ENCODE measurements at regions not wholly inside any gene's neighbourhood (a gene's known extent, or its start where the extent isn't known, plus 50 kb on each side); places are given as distances from the start of the nearest gene placed in this dataset.

- TF ChIP-seq, protein P1, sequence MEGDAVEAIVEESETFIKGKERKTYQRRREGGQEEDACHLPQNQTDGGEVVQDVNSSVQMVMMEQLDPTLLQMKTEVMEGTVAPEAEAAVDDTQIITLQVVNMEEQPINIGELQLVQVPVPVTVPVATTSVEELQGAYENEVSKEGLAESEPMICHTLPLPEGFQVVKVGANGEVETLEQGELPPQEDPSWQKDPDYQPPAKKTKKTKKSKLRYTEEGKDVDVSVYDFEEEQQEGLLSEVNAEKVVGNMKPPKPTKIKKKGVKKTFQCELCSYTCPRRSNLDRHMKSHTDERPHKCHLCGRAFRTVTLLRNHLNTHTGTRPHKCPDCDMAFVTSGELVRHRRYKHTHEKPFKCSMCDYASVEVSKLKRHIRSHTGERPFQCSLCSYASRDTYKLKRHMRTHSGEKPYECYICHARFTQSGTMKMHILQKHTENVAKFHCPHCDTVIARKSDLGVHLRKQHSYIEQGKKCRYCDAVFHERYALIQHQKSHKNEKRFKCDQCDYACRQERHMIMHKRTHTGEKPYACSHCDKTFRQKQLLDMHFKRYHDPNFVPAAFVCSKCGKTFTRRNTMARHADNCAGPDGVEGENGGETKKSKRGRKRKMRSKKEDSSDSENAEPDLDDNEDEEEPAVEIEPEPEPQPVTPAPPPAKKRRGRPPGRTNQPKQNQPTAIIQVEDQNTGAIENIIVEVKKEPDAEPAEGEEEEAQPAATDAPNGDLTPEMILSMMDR (IDR thresholded peaks at IDR 0.05): no peak
- Histone ChIP-seq H3K27ac (no peak overlapping the region), H3K79me2 (no peaks in the 10 kb centered on the region), H3K9me3 (ENCODE audit: control insufficient read depth, low read length) (no peaks in the 10 kb centered on the region), H2AFZ (no peak overlapping the region), H3K4me3 (ENCODE audit: low read depth, low read length) (no peak overlapping the region), H3K36me3 (ENCODE audit: control insufficient read depth, insufficient read depth, low read length) (no peaks in the 10 kb centered on the region), H3K27me3 (ENCODE audit: control insufficient read depth, insufficient read depth, low read length) (no peaks in the 10 kb centered on the region), H3K4me2 (ENCODE audit: low read length) (no peak overlapping the region), H3K9ac (no peak overlapping the region), H3K4me1 (no peaks in the 10 kb centered on the region)
Observed at GRCh38 chr2:22213237-22213636, 1089.5 kb downstream of the TDRD15 start.

GRCh38 chr2:22215517-22215916 is 1091.7 kb downstream of the TDRD15 start:
- H3K9ac ChIP-seq: no peak overlapping the region

GRCh38 chr2:22217881-22218280 is 1094.1 kb downstream of the TDRD15 start:
- Histone ChIP-seq H3K4me2 (ENCODE audit: low read length) (no peak overlapping the region), H3K4me3 (ENCODE audit: low read depth, low read length) (no peak overlapping the region), H3K36me3 (ENCODE audit: control insufficient read depth, insufficient read depth, low read length) (no peaks in the 10 kb centered on the region), H3K79me2 (no peaks in the 10 kb centered on the region), H3K4me1 (no peaks in the 10 kb centered on the region), H3K9ac (no peak overlapping the region), H3K9me3 (ENCODE audit: control insufficient read depth, low read length) (no peaks in the 10 kb centered on the region), H3K27me3 (ENCODE audit: control insufficient read depth, insufficient read depth, low read length) (no peaks in the 10 kb centered on the region), H2AFZ (no peak overlapping the region), H3K27ac (no peak overlapping the region)
- TF ChIP-seq, protein P1 (IDR thresholded peaks at IDR 0.05): no peak

More at GRCh38 chr2:22215517-22215916, 1091.7 kb downstream of the TDRD15 start:
- H3K9me3 ChIP-seq (ENCODE audit: control insufficient read depth, low read length): no peaks in the 10 kb centered on the region
- H3K36me3 ChIP-seq (ENCODE audit: control insufficient read depth, insufficient read depth, low read length): no peaks in the 10 kb centered on the region
- H3K27me3 ChIP-seq (ENCODE audit: control insufficient read depth, insufficient read depth, low read length): no peaks in the 10 kb centered on the region
- TF ChIP-seq, protein P1 (IDR thresholded peaks at IDR 0.05): no peak
- H3K4me3 ChIP-seq (ENCODE audit: low read depth, low read length): no peak overlapping the region
- H3K27ac ChIP-seq: no peak overlapping the region
- H3K79me2 ChIP-seq: no peaks in the 10 kb centered on the region
- H2AFZ ChIP-seq: no peak overlapping the region
- H3K4me1 ChIP-seq: no peaks in the 10 kb centered on the region
- H3K4me2 ChIP-seq (ENCODE audit: low read length): no peak overlapping the region

DNA sequence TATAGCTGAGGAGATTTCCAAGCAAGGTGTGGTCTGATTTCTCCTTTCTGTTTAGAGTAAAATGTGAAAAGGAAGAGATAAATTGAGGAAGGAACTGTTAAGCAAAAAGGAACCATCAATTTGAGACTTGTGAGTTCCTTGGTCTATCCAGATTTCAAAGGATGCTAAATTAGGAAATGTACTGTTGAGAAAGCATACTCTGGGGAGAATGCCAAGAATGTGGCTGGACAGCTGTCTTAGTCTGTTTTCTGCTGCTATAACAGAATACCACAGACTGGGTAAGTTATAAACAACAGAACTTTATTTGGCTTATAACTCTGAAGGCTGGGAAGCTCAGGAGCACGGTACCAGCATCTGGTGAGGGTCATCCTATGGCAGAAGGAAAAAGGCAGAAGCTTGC is 1097.2 kb downstream of the TDRD15 start:
- TF ChIP-seq, protein P1 (IDR thresholded peaks at IDR 0.05): no peak
- H3K4me2 ChIP-seq (ENCODE audit: low read length): no peak overlapping the region
- H3K79me2 ChIP-seq: no peaks in the 10 kb centered on the region
- H2AFZ ChIP-seq: no peak overlapping the region
- no peak overlapping the region for H3K4me3 ChIP-seq (ENCODE audit: low read depth, low read length)
- no peaks in the 10 kb centered on the region for H3K9me3 ChIP-seq (ENCODE audit: control insufficient read depth, low read length)
- H3K27ac ChIP-seq: no peak overlapping the region
- H3K9ac ChIP-seq: no peak overlapping the region
- H3K36me3 ChIP-seq (ENCODE audit: control insufficient read depth, insufficient read depth, low read length): no peaks in the 10 kb centered on the region
- no peaks in the 10 kb centered on the region for H3K27me3 ChIP-seq (ENCODE audit: control insufficient read depth, insufficient read depth, low read length)
- H3K4me1 ChIP-seq: no peaks in the 10 kb centered on the region

DNA sequence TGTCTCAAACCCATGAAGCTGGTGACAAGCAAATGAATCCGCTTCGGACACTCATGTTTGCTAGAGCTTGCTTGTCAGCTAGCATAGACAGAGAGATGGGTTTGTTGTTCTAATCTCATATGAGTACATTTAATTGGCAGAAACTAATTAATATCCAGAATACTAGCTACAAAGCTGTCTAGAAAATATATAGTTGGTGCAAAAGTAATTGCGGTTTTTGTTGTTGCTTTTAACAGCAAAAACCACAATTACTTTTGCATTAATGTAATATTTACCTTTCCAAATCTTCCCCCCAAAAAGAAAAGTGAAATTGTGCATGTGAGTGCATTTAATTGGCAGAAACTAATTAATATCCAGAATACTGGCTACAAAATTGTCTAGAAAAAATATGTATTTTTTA is 1115.2 kb downstream of the TDRD15 start:
- H3K79me2 ChIP-seq: no peaks in the 10 kb centered on the region
- H3K36me3 ChIP-seq (ENCODE audit: control insufficient read depth, insufficient read depth, low read length): no peaks in the 10 kb centered on the region
- H2AFZ ChIP-seq: no peak overlapping the region
- H3K4me3 ChIP-seq (ENCODE audit: low read depth, low read length): no peak overlapping the region
- no peak overlapping the region for H3K4me2 ChIP-seq (ENCODE audit: low read length)
- no peaks in the 10 kb centered on the region for H3K9me3 ChIP-seq (ENCODE audit: control insufficient read depth, low read length)
- no peaks in the 10 kb centered on the region for H3K27me3 ChIP-seq (ENCODE audit: control insufficient read depth, insufficient read depth, low read length)
- H3K4me1 ChIP-seq: no peaks in the 10 kb centered on the region
- H3K27ac ChIP-seq: no peak overlapping the region
- H3K9ac ChIP-seq: no peak overlapping the region
- TF ChIP-seq, protein P1 (IDR thresholded peaks at IDR 0.05): no peak

All from parathyroid adenoma (tissue), 2 donors.